ENCODE measurements at regions not wholly inside any gene's neighbourhood (a gene's known extent, or its start where the extent isn't known, plus 50 kb on each side); places are given as distances from the start of the nearest gene placed in this dataset.

DNA sequence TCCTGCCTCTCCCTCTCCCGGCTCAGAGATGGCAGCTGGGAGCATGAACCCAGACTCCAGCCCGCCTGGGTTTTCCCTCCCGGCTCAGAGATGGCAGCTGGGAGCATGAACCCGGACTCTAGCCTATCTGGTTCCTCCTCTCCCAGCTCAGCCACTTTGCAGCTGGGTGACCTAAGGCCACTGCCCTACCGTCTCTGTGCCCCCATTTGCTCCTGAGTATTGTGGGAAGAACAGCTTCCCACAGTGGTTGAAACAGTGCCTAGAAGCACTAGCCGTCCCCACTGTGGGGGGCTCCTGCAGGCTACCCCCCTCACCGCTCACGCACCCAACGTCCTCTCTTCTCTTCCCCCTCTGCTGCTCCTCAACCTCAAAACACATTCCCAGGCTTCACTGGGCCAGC, 99.9 kb upstream of the GSE1 start:
- H3K4me3 ChIP-seq (ENCODE audit: low read depth, low read length): no peak overlapping the region
- TF ChIP-seq, protein P1, sequence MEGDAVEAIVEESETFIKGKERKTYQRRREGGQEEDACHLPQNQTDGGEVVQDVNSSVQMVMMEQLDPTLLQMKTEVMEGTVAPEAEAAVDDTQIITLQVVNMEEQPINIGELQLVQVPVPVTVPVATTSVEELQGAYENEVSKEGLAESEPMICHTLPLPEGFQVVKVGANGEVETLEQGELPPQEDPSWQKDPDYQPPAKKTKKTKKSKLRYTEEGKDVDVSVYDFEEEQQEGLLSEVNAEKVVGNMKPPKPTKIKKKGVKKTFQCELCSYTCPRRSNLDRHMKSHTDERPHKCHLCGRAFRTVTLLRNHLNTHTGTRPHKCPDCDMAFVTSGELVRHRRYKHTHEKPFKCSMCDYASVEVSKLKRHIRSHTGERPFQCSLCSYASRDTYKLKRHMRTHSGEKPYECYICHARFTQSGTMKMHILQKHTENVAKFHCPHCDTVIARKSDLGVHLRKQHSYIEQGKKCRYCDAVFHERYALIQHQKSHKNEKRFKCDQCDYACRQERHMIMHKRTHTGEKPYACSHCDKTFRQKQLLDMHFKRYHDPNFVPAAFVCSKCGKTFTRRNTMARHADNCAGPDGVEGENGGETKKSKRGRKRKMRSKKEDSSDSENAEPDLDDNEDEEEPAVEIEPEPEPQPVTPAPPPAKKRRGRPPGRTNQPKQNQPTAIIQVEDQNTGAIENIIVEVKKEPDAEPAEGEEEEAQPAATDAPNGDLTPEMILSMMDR (IDR thresholded peaks at IDR 0.05; ENCODE audit: insufficient read depth, low read length): no peak
- DNase-seq (ENCODE audit: low read depth): no peak

DNA sequence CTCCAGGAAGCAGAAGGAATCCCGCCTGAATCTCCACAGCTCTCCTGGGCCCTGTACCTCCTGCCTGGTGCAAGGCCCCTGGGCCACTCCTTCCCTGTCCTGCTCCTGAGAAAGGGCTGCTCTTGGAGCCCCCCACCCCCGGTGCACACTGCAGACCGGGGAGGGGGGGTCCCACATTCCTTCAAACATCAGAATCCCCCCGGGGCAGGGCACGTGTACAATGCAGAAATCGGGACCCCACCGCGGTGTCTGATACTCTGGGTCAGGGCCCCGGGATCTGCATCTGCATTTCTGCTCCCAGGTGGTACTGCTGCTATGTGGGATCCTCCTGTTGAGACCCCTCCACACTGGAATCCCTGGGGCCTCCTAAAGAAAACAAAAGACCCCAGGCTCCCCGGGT, 99.5 kb upstream of the GSE1 start:
- TF ChIP-seq, protein P1 (IDR thresholded peaks at IDR 0.05; ENCODE audit: insufficient read depth, low read length): no peak
- H3K4me3 ChIP-seq (ENCODE audit: low read depth, low read length): no peak overlapping the region
- DNase-seq (ENCODE audit: low read depth): no peak

DNA sequence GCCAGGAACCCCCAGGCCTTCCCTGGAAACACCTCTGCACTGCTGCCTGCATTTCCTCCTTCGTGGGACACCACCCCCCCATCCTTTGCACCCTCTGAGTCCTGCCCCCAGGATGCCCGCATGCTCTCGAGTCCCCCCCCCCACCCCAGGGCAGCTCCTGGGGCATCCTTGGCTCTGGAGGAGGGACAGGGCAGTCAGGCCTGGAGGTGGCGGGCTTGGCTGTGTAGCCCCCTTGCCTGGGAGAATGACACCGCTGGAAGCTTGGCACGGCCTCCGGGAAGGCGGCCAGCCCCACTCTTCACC, 98.9 kb upstream of the GSE1 start:
- no peak overlapping the region for H3K4me3 ChIP-seq (ENCODE audit: low read depth, low read length)
- TF ChIP-seq, protein P1 (IDR thresholded peaks at IDR 0.05; ENCODE audit: insufficient read depth, low read length): peak; percentile 6
- DNase-seq (ENCODE audit: low read depth): no peak

DNA sequence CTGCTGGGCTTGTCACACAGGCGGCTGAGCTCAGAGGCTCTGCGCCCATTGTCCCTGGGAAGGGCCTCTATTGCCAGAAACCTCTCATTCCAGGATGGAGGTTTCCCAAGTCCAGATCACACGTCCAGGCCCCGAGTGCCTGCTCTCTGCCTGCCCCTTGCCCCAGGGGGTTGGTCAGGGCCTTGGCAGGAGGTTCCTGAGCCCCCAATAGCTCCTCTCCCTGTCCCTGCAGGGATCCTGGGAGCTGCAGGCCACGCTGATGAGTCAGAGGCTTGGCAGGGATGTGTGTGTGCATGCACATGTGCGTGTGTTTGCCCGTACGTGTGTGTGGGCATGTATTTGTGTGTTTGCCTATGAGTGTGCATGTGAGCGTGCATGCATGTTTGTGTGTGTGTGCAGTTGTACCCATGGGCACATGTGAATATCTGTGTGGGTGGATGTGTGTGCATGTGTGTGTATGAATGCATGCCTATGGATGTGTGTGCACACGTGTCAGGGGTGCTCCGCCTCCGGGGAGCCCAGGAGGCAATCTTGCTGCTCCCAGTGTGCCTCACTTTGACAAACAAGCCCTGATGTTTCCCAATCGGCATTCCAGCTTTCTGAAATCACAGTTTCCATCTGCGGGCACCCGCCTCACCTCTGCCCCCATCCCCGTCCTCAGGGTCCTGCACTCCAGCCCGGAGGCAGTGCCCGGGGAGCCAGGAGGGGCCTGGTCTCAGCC, 98.4 kb upstream of the GSE1 start:
- H3K4me3 ChIP-seq (ENCODE audit: low read depth, low read length): peak overlapping the region; percentile 31
- DNase-seq (ENCODE audit: low read depth): peak; percentile 95
- TF ChIP-seq, protein P1 (IDR thresholded peaks at IDR 0.05; ENCODE audit: insufficient read depth, low read length): no peak

DNA sequence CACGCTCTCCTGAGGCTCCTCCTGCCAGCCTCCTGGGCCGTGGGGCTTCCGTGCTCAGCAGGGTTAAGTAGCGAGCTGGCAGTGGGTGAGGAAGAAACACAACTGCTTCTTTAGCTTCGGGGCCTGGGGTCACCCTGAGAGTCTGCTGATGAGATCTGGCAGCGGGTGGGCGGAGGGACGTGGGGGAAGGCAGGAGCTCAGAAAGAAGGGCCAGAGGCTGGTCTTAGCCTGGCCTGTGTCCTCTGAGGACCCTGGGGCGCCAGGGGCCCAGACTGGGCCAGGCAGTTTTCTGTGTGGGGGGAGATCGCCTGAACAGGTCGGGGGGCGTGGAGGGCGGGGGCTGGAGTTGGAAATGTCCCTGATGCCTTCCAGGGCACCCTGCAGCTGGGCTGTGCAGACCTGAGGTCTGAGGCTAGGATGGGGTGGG, 97.8 kb upstream of the GSE1 start:
- no peak for DNase-seq (ENCODE audit: low read depth)
- peak overlapping the region; percentile 31 for H3K4me3 ChIP-seq (ENCODE audit: low read depth, low read length)
- TF ChIP-seq, protein P1 (IDR thresholded peaks at IDR 0.05; ENCODE audit: insufficient read depth, low read length): no peak

DNA sequence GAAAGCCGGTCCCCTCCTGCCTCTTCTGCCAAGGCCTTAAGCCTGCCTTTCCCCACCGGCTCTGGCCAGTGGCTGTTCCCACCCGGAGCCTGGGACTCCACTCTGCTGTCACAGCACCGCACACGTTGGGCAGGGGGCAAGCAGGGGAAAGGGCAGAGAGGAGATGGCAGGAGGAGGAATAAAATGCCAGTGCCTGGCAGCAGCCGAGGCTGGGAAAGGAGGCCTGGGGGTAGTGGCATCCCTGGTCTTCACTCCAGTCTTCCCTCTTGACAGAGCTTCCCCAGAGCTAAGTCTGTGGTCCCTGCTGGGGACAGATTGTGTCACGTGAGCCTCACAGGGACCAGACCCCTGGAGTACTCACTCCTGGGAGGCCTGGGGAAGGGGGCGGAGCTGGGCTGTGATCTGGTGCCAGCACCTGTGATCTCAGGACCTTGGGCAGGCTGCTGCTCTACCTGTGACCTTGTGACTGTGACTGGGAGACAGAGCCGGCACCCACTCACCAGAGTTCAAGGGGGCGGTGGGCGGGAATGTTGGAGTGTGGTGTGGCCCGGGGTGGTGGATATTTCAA, 97.2 kb upstream of the GSE1 start:
- H3K4me3 ChIP-seq (ENCODE audit: low read depth, low read length): no peak overlapping the region
- TF ChIP-seq, protein P1 (IDR thresholded peaks at IDR 0.05; ENCODE audit: insufficient read depth, low read length): no peak
- DNase-seq (ENCODE audit: low read depth): no peak

DNA sequence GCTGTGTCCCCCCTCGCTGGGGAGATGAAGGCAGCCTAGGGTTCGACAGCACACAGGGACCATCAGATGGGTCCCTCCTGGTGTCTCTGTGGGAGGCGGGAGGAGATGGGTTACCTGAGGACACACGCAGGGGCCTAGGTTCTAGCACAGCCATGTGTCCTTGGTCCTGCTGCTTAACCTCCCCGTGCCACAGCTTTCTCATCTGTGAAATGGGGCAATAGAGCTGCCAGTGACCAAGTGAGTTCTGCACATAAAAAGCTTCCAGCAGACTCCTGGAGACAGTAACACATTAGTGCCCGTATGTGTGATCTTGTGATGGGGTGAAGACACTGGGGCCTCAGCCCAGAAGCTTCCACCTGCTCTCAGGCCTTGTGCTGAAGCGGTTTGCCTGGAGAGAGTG, 96.0 kb upstream of the GSE1 start:
- TF ChIP-seq, protein P1 (IDR thresholded peaks at IDR 0.05; ENCODE audit: insufficient read depth, low read length): no peak
- DNase-seq (ENCODE audit: low read depth): no peak

More for the DNA sequence above, 96.0 kb upstream of the GSE1 start:
- H3K4me3 ChIP-seq (ENCODE audit: low read depth, low read length): no peak overlapping the region

All from fibroblast of the aortic adventitia (primary cell).